Liver (tissue), 8 donors: ENCODE measurements at regions not wholly inside any gene's neighbourhood (a gene's known extent, or its start where the extent isn't known, plus 50 kb on each side); places are given as distances from the start of the nearest gene placed in this dataset.
"Not testable (repeated sequence)": the region's sequence is repeated elsewhere in the genome, so short reads cannot be mapped to it uniquely, and the experiment has no call there.

Source experiments
- DNase-seq: peaks from one replicate; pipeline ENCODE4 v3.0.0-alpha.2; 2017; ENCODE audit warnings: low spot score
- H3K27ac ChIP-seq, 2 donors: one replicate each; pipeline ENCODE4 v1.7.0; 2013; ENCODE audit warnings: inconsistent platforms in 2 of 2, low read length in 2 of 2, control low read depth in 1 of 2, low read depth in 1 of 2, mild to moderate bottlenecking in 1 of 2
- H3K27me3 ChIP-seq, 4 donors: one replicate each; pipeline versions ENCODE4 v1.6.1 to v1.7.0; 2013; ENCODE audit warnings: low read length in 3 of 4, inconsistent platforms in 1 of 4, mild to moderate bottlenecking in 1 of 4, moderate library complexity in 1 of 4; ENCODE audit not compliant: control insufficient read depth in 4 of 4, insufficient read depth in 4 of 4
- H3K36me3 ChIP-seq, 4 donors: one replicate each; pipeline versions ENCODE4 v1.6.1 to v1.7.0; 2013; ENCODE audit warnings: low read length in 3 of 4, mild to moderate bottlenecking in 3 of 4, low read depth in 1 of 4, moderate library complexity in 1 of 4; ENCODE audit not compliant: control insufficient read depth in 4 of 4, insufficient read depth in 3 of 4
- H3K4me1 ChIP-seq, 4 donors: one replicate each; pipeline versions ENCODE4 v1.6.1 to v1.7.0; 2013; ENCODE audit warnings: low read length in 3 of 4, mild to moderate bottlenecking in 3 of 4, moderate library complexity in 1 of 4; ENCODE audit not compliant: control insufficient read depth in 4 of 4, insufficient read depth in 4 of 4
- H3K4me3 ChIP-seq, 3 donors: one replicate each; pipeline versions ENCODE4 v1.6.1 to v1.7.0; 2013; ENCODE audit warnings: low read length in 3 of 3, control low read depth in 1 of 3, low read depth in 1 of 3, mild to moderate bottlenecking in 1 of 3
- H3K9ac ChIP-seq, 2 donors: one replicate each; pipeline ENCODE4 v1.7.0; 2013; ENCODE audit warnings: low read length in 2 of 2, mild to moderate bottlenecking in 2 of 2, moderate library complexity in 2 of 2, control low read depth in 1 of 2, low read depth in 1 of 2
- H3K9me3 ChIP-seq, 4 donors: one replicate each; pipeline versions ENCODE4 v1.6.1 to v1.7.0; 2013; ENCODE audit warnings: low read length in 3 of 4; ENCODE audit not compliant: control insufficient read depth in 4 of 4
- ATF3 ChIP-seq: IDR thresholded peaks from 2 replicates; pipeline ENCODE4 v1.6.1; 2016; ENCODE audit warnings: antibody characterized with exemption
- CTCF ChIP-seq: fragments of 150-350 bp; IDR thresholded peaks from 2 replicates; pipeline ENCODE4 v1.5.1; 2017; ENCODE audit warnings: improper control_type of control experiment, low read depth, low read length; ENCODE audit not compliant: missing input control
- EGR1 ChIP-seq, 2 donors: IDR thresholded peaks; 2 replicates each; pipeline ENCODE4 v1.6.1; 2016 to 2018; ENCODE audit warnings: antibody characterized with exemption in 2 of 2, low read depth in 2 of 2
- FOXA1 ChIP-seq: IDR thresholded peaks from 2 replicates; pipeline ENCODE4 v1.6.1; 2016; ENCODE audit warnings: antibody characterized with exemption
- FOXA2 ChIP-seq: IDR thresholded peaks from 2 replicates; pipeline ENCODE4 v1.6.1; 2016; ENCODE audit warnings: antibody characterized with exemption
- GABPA ChIP-seq, 2 donors: IDR thresholded peaks in 1 of 2; conservative IDR thresholded peaks in 1 of 2; 2 replicates each; pipeline ENCODE4 v1.6.1; 2016; ENCODE audit warnings: antibody characterized with exemption in 2 of 2, mild to moderate bottlenecking in 1 of 2, moderate library complexity in 1 of 2
- HNF4A ChIP-seq, 2 donors: conservative IDR thresholded peaks; 2 replicates each; pipeline ENCODE4 v1.6.1; 2016; ENCODE audit warnings: antibody characterized with exemption in 2 of 2, mild to moderate bottlenecking in 2 of 2
- HNF4G ChIP-seq: IDR thresholded peaks from 2 replicates; pipeline ENCODE4 v1.6.1; 2016; ENCODE audit warnings: antibody characterized with exemption
- JUND ChIP-seq, 2 donors: IDR thresholded peaks; 2 replicates each; pipeline ENCODE4 v1.6.1; 2016; ENCODE audit warnings: antibody characterized with exemption in 2 of 2
- MAX ChIP-seq: IDR thresholded peaks from 2 replicates; pipeline ENCODE4 v1.6.1; 2016; ENCODE audit warnings: antibody characterized with exemption
- NR2F2 ChIP-seq: IDR thresholded peaks from 2 replicates; pipeline ENCODE4 v1.6.1; 2016; ENCODE audit warnings: antibody characterized with exemption
- RAD21 ChIP-seq, 2 donors: IDR thresholded peaks; 2 replicates each; pipeline ENCODE4 v1.6.1; 2016; ENCODE audit warnings: antibody characterized with exemption in 2 of 2, mild to moderate bottlenecking in 2 of 2
- RXRA ChIP-seq, 2 donors: IDR thresholded peaks; 2 replicates each; pipeline ENCODE4 v1.6.1; 2017 to 2018; ENCODE audit warnings: antibody characterized with exemption in 2 of 2, mild to moderate bottlenecking in 1 of 2
- SP1 ChIP-seq: IDR thresholded peaks from 2 replicates; pipeline ENCODE4 v1.6.1; 2018; ENCODE audit warnings: antibody characterized with exemption, mild to moderate bottlenecking
- YY1 ChIP-seq: IDR thresholded peaks from 2 replicates; pipeline ENCODE4 v1.6.1; 2016; ENCODE audit warnings: antibody characterized with exemption, mild to moderate bottlenecking
- ZBTB33 ChIP-seq: IDR thresholded peaks from 2 replicates; pipeline ENCODE4 v1.6.1; 2016; ENCODE audit warnings: antibody characterized with exemption
- WGBS: extraction: QIAGEN DNeasy Blood & Tissue Kit; methylation state at CpG from one replicate; pipeline ENCODE4 v1.1.7; 2013; 5-methylcytosine and 5-hydroxymethylcytosine counted together
- donor health status: healthy.
- donor health status: healthy.
- donor health status: healthy.
- donor health status: healthy.
- donor health status: healthy.

GRCh38 chr7:112547916-112548315 is 67.1 kb downstream of the LSMEM1 start (continued):
- no peak for TF ChIP-seq MAX

- no peak overlapping the region for H3K27ac ChIP-seq
- H3K4me3 ChIP-seq: no peak overlapping the region
- H3K36me3 ChIP-seq: no peaks in the 10 kb centered on the region
- peak; percentile 97 to 98 for TF ChIP-seq RAD21 (IDR thresholded peaks at IDR 0.05)
- peak; percentile 97 for TF ChIP-seq CTCF
- TF ChIP-seq HNF4G: no peak
- 5% methylated on average over 2 of the region's 2 CpGs for whole genome bisulfite sequencing
- H3K9ac ChIP-seq: no peak overlapping the region
- no peaks in the 10 kb centered on the region for H3K4me1 ChIP-seq
- no peak for DNase-seq
- H3K27me3 ChIP-seq: peaks cover 0 to 3% (median under 1%) of the 10 kb centered on the region in 4 donors
- no peaks in the 10 kb centered on the region for H3K9me3 ChIP-seq
Measured at GRCh38 chr7:112550468-112551060, 69.8 kb downstream of the LSMEM1 start.

- not testable (repeated sequence) for H3K36me3 ChIP-seq, H3K27me3 ChIP-seq, H3K4me3 ChIP-seq, H3K9ac ChIP-seq, H3K27ac ChIP-seq, H3K9me3 ChIP-seq, DNase-seq, H3K4me1 ChIP-seq
- 99% methylated on average over 22 of the region's 30 CpGs for WGBS
Measured at GRCh38 chr7:112551521-112551920, 70.7 kb downstream of the LSMEM1 start.

- no peaks in the 10 kb centered on the region for H3K27me3 ChIP-seq
- H3K4me3 ChIP-seq: no peak overlapping the region
- DNase-seq: no peak
- no peaks in the 10 kb centered on the region for H3K9me3 ChIP-seq
- H3K4me1 ChIP-seq: no peaks in the 10 kb centered on the region
- H3K9ac ChIP-seq: no peak overlapping the region
- H3K36me3 ChIP-seq: no peaks in the 10 kb centered on the region
- H3K27ac ChIP-seq: no peak overlapping the region
- TF ChIP-seq GABPA (IDR thresholded peaks at IDR 0.05 in 1 of 2, conservative IDR thresholded peaks at IDR 0.05 in 1 of 2) (no peak), ATF3 (no peak), HNF4A (conservative IDR thresholded peaks at IDR 0.05) (no peak), NR2F2 (no peak), SP1 (no peak), CTCF (no peak), EGR1 (IDR thresholded peaks at IDR 0.05; ENCODE audit: low read depth in 2 of 2) (no peak), ZBTB33 (no peak), RXRA (IDR thresholded peaks at IDR 0.05) (no peak), FOXA1 (no peak), HNF4G (no peak), JUND (IDR thresholded peaks at IDR 0.05) (no peak), YY1 (no peak), RAD21 (IDR thresholded peaks at IDR 0.05) (no peak), FOXA2 (no peak), MAX (no peak)
Measured at GRCh38 chr7:112554591-112554990, 73.8 kb downstream of the LSMEM1 start.
